NCI-H774 (cell line): ENCODE measurements at regions not wholly inside any gene's neighbourhood (a gene's known extent, or its start where the extent isn't known, plus 50 kb on each side); places are given as distances from the start of the nearest gene placed in this dataset.
"Not testable (repeated sequence)": the region's sequence is repeated elsewhere in the genome, so short reads cannot be mapped to it uniquely, and the experiment has no call there.

Experiments
- DNase-seq: peaks from one replicate; lab custom pipeline; 2025; lab: John Stamatoyannopoulos, UW

- DNase-seq = no peak
Measured at GRCh38 chr3:96324087-96324486, 490.3 kb upstream of the EPHA6 start.

- no peak for DNase-seq
Measured at GRCh38 chr3:96330795-96331194, 483.6 kb upstream of the EPHA6 start.

- DNase-seq = no peak
Measured at GRCh38 chr3:96331341-96331740, 483.1 kb upstream of the EPHA6 start.

GRCh38 chr3:96334779-96335178 lies 479.6 kb upstream of the EPHA6 start:
- no peak for DNase-seq

- no peak for DNase-seq
Measured at GRCh38 chr3:96347289-96347688, 467.1 kb upstream of the EPHA6 start.

GRCh38 chr3:96351598-96351997 lies 462.8 kb upstream of the EPHA6 start:
- not testable (repeated sequence) for DNase-seq

GRCh38 chr3:96354106-96354505 lies 460.3 kb upstream of the EPHA6 start:
- no peak for DNase-seq

- DNase-seq = no peak
Measured at GRCh38 chr3:96354742-96355141, 459.7 kb upstream of the EPHA6 start.

GRCh38 chr3:96361241-96361640 lies 453.2 kb upstream of the EPHA6 start:
- no peak for DNase-seq

- no peak for DNase-seq
Measured at GRCh38 chr3:96370637-96371036, 443.8 kb upstream of the EPHA6 start.

GRCh38 chr3:96410006-96410730 lies 404.2 kb upstream of the EPHA6 start:
- no peak for DNase-seq

GRCh38 chr3:96416549-96417255 lies 397.7 kb upstream of the EPHA6 start:
- DNase-seq = no peak

GRCh38 chr3:96428097-96428496 lies 386.3 kb upstream of the EPHA6 start:
- DNase-seq = no peak

GRCh38 chr3:96430079-96430478 lies 384.3 kb upstream of the EPHA6 start:
- DNase-seq = no peak

GRCh38 chr3:96434651-96435050 lies 379.7 kb upstream of the EPHA6 start:
- no peak for DNase-seq

GRCh38 chr3:96449346-96449745 lies 365.0 kb upstream of the EPHA6 start:
- DNase-seq = peak; percentile 49

- DNase-seq = peak; percentile 49
Measured at GRCh38 chr3:96449803-96450202, 364.6 kb upstream of the EPHA6 start.

GRCh38 chr3:96450699-96451098 lies 363.7 kb upstream of the EPHA6 start:
- no peak for DNase-seq

GRCh38 chr3:96465521-96465920 lies 348.9 kb upstream of the EPHA6 start:
- DNase-seq = no peak

- DNase-seq = no peak
Measured at GRCh38 chr3:96466441-96466840, 348.0 kb upstream of the EPHA6 start.

GRCh38 chr3:96467639-96468038 lies 346.8 kb upstream of the EPHA6 start:
- DNase-seq = no peak

GRCh38 chr3:96478496-96478895 lies 335.9 kb upstream of the EPHA6 start:
- DNase-seq = no peak

GRCh38 chr3:96480881-96481280 lies 333.5 kb upstream of the EPHA6 start:
- no peak for DNase-seq

- not testable (repeated sequence) for DNase-seq
Measured at GRCh38 chr3:96483191-96483590, 331.2 kb upstream of the EPHA6 start.
